Lower leg skin (tissue), 3 donors: ENCODE measurements at regions not wholly inside any gene's neighbourhood (a gene's known extent, or its start where the extent isn't known, plus 50 kb on each side); places are given as distances from the start of the nearest gene placed in this dataset.

ENCODE experiments used
- POLR2A ChIP-seq, 2 donors: fragments of 450-650 bp; IDR thresholded peaks; one replicate each; pipeline ENCODE4 v1.6.1; 2016 to 2017; ENCODE audit warnings: antibody characterized with exemption in 2 of 2, mild to moderate bottlenecking in 1 of 2, moderate library complexity in 1 of 2
- TF ChIP-seq, protein P1 (sequence below), 3 donors: fragments of 450-650 bp; IDR thresholded peaks; one replicate each; pipeline ENCODE4 v1.5.1; 2016; ENCODE audit warnings: antibody characterized with exemption in 3 of 3, mild to moderate bottlenecking in 3 of 3, moderate library complexity in 2 of 3

DNA sequence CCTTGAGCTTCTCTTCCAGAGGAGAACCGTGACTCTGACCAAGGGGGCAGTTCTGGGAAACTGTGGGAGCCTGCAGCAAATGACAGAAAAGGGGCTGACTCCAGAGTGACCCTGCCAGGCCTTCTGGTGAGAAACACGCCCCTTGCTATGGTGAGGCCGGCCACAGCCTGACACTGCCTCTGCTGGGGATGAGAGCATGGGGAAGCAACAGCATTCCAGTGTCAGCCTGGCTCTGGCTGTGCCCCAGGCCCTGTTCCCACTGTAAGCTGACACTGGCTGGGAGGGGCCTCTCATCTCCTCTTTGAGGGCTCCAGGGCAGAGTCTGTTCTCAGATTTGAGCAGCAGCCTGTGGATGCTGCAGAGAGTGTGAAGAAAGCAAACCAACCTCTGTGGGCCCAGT, 180.0 kb upstream of the IL12B start:
- TF ChIP-seq, protein P1, sequence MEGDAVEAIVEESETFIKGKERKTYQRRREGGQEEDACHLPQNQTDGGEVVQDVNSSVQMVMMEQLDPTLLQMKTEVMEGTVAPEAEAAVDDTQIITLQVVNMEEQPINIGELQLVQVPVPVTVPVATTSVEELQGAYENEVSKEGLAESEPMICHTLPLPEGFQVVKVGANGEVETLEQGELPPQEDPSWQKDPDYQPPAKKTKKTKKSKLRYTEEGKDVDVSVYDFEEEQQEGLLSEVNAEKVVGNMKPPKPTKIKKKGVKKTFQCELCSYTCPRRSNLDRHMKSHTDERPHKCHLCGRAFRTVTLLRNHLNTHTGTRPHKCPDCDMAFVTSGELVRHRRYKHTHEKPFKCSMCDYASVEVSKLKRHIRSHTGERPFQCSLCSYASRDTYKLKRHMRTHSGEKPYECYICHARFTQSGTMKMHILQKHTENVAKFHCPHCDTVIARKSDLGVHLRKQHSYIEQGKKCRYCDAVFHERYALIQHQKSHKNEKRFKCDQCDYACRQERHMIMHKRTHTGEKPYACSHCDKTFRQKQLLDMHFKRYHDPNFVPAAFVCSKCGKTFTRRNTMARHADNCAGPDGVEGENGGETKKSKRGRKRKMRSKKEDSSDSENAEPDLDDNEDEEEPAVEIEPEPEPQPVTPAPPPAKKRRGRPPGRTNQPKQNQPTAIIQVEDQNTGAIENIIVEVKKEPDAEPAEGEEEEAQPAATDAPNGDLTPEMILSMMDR (IDR thresholded peaks at IDR 0.05): no peak
- TF ChIP-seq POLR2A (IDR thresholded peaks at IDR 0.05): no peak
